ENCODE measurements at regions not wholly inside any gene's neighbourhood (a gene's known extent, or its start where the extent isn't known, plus 50 kb on each side); places are given as distances from the start of the nearest gene placed in this dataset.

- Histone ChIP-seq H3K18ac (ENCODE audit: extremely low read depth, low read length) (no peak overlapping the region), H3K79me2 (ENCODE audit: control insufficient read depth in 1 of 2, insufficient read depth in 2 of 2, low read length in 2 of 2) (no peaks in the 10 kb centered on the region), H4K8ac (ENCODE audit: extremely low read depth, insufficient read depth, low read length) (no peak overlapping the region), H4K91ac (replicated peaks; ENCODE audit: insufficient read length, low read length) (no peak overlapping the region), H3K4me1 (replicated peaks in 1 of 4; ENCODE audit: control insufficient read depth in 3 of 4, insufficient read depth in 4 of 4, low read length in 3 of 4) (no peaks in the 10 kb centered on the region), H3K36me3 (ENCODE audit: control insufficient read depth in 2 of 4, insufficient read depth in 4 of 4, low read length in 3 of 4) (no peaks in the 10 kb centered on the region), H4K20me1 (replicated peaks in 1 of 2; ENCODE audit: control insufficient read depth in 1 of 2, insufficient read depth in 2 of 2, low read length in 2 of 2) (no peaks in the 10 kb centered on the region), H3K4me3 (ENCODE audit: extremely low read depth in 1 of 4, insufficient read depth in 2 of 4, low read depth in 3 of 4, low read length in 4 of 4) (no peak overlapping the region), H2AK5ac (ENCODE audit: low read depth, low read length) (no peak overlapping the region), H2BK20ac (ENCODE audit: low read length) (no peak overlapping the region), H3K23ac (ENCODE audit: insufficient read length) (no peak overlapping the region), H2BK15ac (ENCODE audit: low read length) (no peak overlapping the region), H2BK12ac (ENCODE audit: low read depth, low read length) (no peak overlapping the region), H3K4me2 (ENCODE audit: insufficient read depth in 1 of 2, low read depth in 2 of 2, low read length in 2 of 2) (no peak overlapping the region), H3K4ac (replicated peaks; ENCODE audit: insufficient read length, low read depth, low read length) (no peak overlapping the region), H4K5ac (ENCODE audit: insufficient read length, low read depth, low read length) (no peak overlapping the region), H2BK5ac (ENCODE audit: low read depth, low read length) (no peak overlapping the region), H3K14ac (ENCODE audit: insufficient read length) (no peak overlapping the region), H3K9me3 (ENCODE audit: insufficient read depth in 2 of 2, low read depth in 1 of 2, low read length in 1 of 2) (no peaks in the 10 kb centered on the region), H3K79me1 (ENCODE audit: low read depth, low read length) (no peaks in the 10 kb centered on the region), H3K27me3 (replicated peaks in 1 of 4; ENCODE audit: control insufficient read depth in 3 of 4, extremely low read depth in 1 of 4, insufficient read depth in 3 of 4, low read length in 3 of 4) (no peaks in the 10 kb centered on the region), H3K9ac (replicated peaks in 1 of 4; ENCODE audit: extremely low read depth in 1 of 4, low read depth in 3 of 4, low read length in 3 of 4) (no peak overlapping the region), H3K27ac (ENCODE audit: low read depth, low read length) (no peak overlapping the region), H2AFZ (ENCODE audit: low read length) (no peak overlapping the region), H3K56ac (replicated peaks; ENCODE audit: insufficient read length, low read depth, low read length) (no peak overlapping the region), H3K23me2 (ENCODE audit: low read depth, low read length) (no peaks in the 10 kb centered on the region), H2BK120ac (replicated peaks; ENCODE audit: low read depth, low read length) (no peak overlapping the region)
- DNase-seq (ENCODE audit: low read depth in 1 of 2, low spot score in 2 of 2) (no peak), FAIRE-seq (no peak)
- 89% methylated on average over 12 of the region's 12 CpGs; no CpG with 5 or more reads in 1 of the 2 experiments for WGBS, 2 experiments (ENCODE audit: extremely low coverage in 1 of 2, insufficient coverage in 1 of 2, insufficient read length in 1 of 2, insufficient replicate concordance in 2 of 2, low coverage in 1 of 2, low lambda C conversion rate in 2 of 2, missing lambda C conversion rate in 1 of 2)
- POLR2A ChIA-PET (ENCODE audit: partially characterized antibody): no interaction called here
- CTCF ChIA-PET (ENCODE audit: partially characterized antibody): no interaction called here
- TF ChIP-seq SRF (IDR thresholded peaks at IDR 0.05; ENCODE audit: low read depth, low read length): no peak
- TF ChIP-seq JUN (IDR thresholded peaks at IDR 0.05; ENCODE audit: low read depth, low read length): no peak
- no peak for TF ChIP-seq MAFK (IDR thresholded peaks at IDR 0.05; ENCODE audit: low read depth, low read length)
Observed at GRCh38 chr20:52291109-52291508, 99.5 kb upstream of the ZFP64 start.

Measured in H1 (cell line).